Eye (tissue), 1 donor: ENCODE measurements at regions not wholly inside any gene's neighbourhood (a gene's known extent, or its start where the extent isn't known, plus 50 kb on each side); places are given as distances from the start of the nearest gene placed in this dataset.

Experiments
- DNase-seq: peaks from one replicate; pipeline ENCODE4 v3.0.0-alpha.2; 2015

- DNase-seq = no peak
Measured at GRCh38 chr18:56210520-56210919, 427.9 kb downstream of the TXNL1 start.

- DNase-seq = no peak
Measured at GRCh38 chr18:56207989-56208388, 430.4 kb downstream of the TXNL1 start.

DNA sequence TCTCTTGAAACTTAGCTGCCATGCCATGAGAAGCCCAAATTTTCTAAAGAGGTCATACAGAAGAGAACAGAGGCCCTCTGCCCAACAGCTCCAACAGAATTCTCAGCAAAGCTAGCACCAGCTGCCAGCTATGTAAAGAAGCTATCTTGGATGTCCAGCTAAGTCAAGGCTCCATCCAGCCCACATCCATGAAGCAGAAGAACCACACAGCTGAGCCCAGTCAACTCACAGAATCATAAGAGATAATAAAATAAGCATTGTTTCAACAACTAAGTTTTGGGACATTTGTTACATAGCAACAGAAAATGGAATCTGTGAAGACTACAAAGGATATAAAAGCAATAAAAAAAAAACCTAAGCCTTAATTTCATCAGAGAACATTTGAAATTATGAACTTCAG, 434.3 kb downstream of the TXNL1 start:
- no peak for DNase-seq

DNA sequence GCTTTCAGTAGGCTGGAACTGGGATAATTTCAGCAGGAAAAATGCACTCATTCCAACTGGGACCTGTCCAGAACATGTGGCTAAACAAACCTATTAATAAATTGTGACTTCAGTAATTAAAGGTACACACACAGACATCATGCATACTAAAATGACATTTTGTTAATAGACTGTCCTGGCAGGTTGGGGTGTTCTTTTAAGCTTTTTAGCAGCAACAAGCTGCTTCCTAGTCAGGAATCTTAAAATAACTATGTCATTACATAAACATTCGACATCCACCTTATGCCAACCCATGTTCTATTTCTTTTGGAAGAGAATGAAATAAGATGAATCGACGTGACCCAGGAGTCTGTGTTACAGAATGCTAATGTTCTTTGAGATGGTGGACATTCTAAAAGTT, 435.7 kb downstream of the TXNL1 start:
- no peak for DNase-seq

DNA sequence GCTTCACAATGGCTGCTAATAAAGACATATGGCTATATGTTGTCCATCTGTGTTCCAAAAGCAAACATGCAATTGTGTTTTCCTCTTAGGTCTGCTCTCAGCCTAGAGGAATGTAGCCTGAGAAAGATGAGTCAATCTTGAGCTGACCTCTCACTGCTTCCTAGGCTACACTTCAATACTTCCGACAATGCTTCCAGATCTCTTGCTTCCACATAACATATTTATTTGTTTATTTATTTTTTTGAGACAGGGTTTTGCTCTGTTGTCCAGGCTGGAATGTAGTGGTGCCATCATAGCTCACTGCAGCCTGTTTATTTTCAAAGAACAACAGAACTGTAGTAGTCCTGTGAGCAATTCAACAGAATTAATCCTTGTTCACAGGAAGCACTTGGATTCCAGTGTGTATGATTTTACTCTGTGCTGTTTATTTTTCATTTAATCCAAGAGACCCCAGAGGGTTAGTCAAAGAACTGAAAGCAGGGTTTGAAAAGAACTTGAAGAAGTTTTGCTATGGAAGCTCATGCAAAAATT, 437.9 kb downstream of the TXNL1 start:
- DNase-seq = no peak

DNA sequence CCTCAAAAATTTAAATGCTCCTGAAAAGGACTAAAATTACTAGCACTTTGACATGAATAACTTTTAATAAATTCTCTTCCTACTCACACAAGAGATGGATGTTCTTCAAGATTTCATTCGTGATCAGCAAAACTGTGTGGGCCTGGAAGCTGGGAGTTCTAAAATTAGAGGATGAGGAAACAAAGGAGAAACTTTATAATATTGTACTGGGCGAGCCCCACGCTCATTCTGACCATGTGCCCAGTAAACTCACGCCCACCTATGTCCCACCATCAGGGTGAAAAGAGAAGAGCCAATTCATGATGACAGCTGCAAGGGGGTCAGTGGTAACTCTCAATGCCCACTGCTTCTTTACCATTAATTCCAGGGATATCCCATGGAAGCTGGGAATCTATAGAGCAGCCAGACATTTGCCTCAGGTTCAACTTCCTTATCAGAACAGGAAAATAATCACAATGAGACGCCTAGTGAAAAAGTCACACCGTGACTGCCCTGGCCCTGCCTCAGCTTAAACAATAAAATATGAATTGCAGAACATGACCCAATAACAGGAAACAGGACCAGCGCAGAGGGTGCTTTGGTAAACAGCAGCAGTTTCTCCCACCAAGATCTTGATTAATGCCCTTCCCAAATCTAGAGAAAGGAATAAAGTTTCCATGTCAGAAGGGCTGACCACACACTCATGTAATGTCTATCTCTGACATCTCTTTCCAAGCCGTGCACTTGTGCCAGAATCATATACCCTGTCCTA, 438.6 kb downstream of the TXNL1 start:
- DNase-seq = no peak

GRCh38 chr18:56197241-56197859, 441.0 kb downstream of the TXNL1 start:
- no peak for DNase-seq

DNA sequence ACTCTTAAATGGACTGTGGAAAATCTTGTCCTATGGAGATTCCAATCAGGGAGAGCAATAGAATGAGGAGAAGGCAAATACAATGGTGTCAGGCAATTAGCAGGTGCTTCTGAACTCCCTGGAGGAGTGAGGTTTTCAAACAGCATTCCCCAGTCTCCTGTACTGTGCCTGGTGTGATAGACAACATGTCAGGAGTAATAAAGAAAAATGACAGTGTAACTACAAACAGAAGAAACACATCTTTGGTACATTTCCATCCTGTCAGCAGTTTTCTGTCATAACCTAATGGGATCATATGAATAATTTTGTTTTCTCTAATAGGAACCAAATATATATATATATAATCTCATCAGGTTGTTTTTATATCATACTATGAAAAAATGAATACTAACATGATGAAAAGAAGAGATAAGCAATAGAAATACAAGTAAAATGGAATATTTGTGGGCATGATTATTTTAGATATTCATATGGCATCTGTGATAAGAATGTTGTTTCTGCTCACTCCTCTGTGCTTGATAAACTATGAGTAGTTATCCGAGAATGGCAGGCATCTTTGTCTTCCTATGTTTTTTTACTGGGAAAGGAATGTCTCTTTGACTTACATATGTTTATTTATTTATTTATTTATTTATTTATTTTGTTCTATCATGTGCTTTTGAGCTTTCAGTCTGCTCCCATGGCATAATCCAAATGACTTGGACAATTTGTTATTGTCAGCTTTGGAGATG, 441.7 kb downstream of the TXNL1 start:
- no peak for DNase-seq

GRCh38 chr18:56191334-56191733, 447.1 kb downstream of the TXNL1 start:
- DNase-seq = no peak

DNA sequence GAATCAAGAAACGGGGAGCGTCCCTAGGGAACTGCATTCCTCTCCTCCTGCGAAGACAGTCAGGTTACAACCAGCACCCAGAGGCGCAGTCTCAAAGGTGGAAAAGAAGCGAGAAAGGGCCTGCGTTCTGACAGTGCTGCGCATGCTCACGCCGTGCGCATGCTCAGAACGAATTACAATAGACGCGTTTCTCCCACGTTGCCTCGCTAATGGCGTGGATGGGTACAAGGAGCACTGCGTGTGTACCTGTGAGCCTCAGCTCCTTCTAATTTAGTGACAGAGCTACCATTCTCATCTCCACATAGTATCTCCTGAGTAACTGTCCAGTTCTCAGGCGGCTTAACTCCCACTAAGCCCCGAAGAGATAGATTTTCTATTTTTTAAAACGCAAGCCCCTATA, 448.8 kb downstream of the TXNL1 start:
- DNase-seq = no peak

GRCh38 chr18:56188529-56189275, 449.7 kb downstream of the TXNL1 start:
- peak; percentile 25 for DNase-seq

GRCh38 chr18:56186319-56186718, 452.1 kb downstream of the TXNL1 start:
- no peak for DNase-seq

GRCh38 chr18:56185126-56185525, 453.3 kb downstream of the TXNL1 start:
- no peak for DNase-seq

GRCh38 chr18:56176751-56177150, 461.6 kb downstream of the TXNL1 start:
- no peak for DNase-seq

DNA sequence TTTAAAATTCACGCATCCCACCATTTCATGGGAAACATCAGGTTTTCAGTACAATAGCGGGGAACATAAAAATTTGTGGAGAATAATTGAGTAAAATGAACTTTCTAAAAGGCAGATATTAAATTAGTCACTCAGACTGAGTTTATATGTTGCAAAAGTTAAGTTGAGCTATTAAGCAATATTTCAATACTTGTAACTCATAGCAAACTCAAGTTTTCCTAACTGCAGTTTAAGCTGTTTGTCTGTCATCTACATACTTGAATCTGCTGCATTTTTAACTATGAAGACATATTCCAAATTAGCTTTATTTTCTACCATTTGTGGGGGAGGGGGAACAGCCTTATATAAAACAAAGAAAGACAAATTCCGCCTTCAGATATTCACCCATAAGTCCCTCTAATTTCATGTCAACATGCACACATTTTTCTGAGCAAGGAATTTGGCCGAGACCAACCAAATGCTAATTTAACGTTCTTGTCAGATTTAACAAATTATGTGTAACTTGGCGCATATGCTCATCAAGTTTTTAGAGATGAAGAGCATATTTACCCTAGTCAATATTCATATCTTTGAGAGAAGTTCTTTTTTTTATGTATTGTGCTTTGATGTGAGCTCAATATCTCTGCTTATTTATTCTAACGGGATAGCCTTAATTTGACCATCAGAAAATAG, 462.9 kb downstream of the TXNL1 start:
- no peak for DNase-seq

- no peak for DNase-seq
Measured at GRCh38 chr18:56173542-56174220, 464.7 kb downstream of the TXNL1 start.

GRCh38 chr18:56172527-56172926, 465.9 kb downstream of the TXNL1 start:
- no peak for DNase-seq

GRCh38 chr18:56171848-56172247, 466.5 kb downstream of the TXNL1 start:
- DNase-seq = no peak

GRCh38 chr18:56168049-56168781, 470.2 kb downstream of the TXNL1 start:
- no peak for DNase-seq

DNA sequence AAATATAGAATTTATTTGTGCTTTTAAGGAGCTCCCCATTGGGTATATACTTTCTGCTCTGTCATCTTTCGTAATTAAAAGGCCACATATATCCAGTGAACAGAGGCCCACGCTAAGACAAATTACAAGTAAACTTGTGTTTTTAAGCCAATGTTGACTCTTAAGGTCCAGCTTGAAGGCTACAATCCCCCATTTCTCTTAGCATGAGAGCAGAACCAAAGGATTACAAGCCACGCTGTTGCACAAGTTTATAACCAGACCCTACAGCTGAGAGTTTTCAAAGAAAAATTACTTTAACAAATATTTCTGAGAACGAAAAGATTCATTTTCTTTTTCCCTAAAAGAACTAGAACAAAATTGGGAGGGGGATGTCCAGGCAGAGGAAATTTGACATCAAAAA, 471.0 kb downstream of the TXNL1 start:
- DNase-seq = no peak

GRCh38 chr18:56166914-56167313, 471.5 kb downstream of the TXNL1 start:
- DNase-seq = no peak
